SU-DHL-6 (cell line): ENCODE measurements at regions not wholly inside any gene's neighbourhood (a gene's known extent, or its start where the extent isn't known, plus 50 kb on each side); places are given as distances from the start of the nearest gene placed in this dataset.

Experiments used
- CTCF ChIP-seq: fragments of 200-600 bp; sonication (generic); IDR thresholded peaks from one replicate; pipeline ENCODE4 v1.5.1; 2017; ENCODE audit warnings: antibody characterized with exemption, mild to moderate bottlenecking, low read length, moderate library complexity; ENCODE audit not compliant: insufficient read depth, poor library complexity, severe bottlenecking
- EZH2phosphoT487 ChIP-seq: fragments of 200-600 bp; sonication (generic), shearing (Covaris generic); conservative IDR thresholded peaks from 2 replicates; pipeline ENCODE4 v1.6.1; 2018; ENCODE audit warnings: mild to moderate bottlenecking, antibody characterized with exemption, low read length, moderate library complexity, mixed read lengths

DNA sequence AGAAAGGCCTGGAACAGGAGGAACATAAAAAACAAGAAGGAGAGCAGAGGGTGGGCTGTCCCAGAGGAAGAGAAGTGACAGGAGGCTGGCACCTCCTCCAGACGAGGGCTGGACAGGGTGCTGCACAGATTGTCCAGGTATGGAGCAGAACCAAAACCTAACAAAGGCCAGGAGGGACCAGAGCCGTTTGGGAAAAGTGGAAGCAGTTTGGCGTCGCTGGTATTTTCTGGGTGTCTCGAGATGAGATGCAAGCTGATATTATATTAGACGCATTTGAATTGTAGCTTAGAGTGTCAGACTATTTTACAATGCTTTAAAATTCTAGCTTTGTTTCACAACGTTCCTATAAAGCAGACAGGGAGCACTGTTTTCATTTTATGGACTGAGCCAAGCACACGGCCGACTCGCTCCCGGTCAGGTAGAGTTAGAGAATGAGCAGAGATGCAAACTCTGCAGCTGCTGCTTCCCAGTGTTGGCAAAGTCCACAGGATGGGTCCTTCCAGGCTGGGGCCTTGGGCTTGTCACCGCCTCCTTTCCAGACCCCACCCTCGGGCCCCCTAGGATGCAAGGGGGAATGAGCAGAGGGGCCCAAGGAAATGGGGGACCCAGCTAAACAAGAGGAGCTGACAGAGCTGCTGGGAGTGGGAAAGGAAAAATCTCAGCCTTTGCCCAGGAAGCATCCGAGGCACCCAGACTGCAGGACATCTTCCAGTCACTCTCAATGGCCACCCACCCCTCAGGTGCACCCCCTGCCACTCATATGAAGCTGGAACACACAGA lies 60.8 kb upstream of the TMPRSS2 start:
- TF ChIP-seq CTCF (no peak), EZH2phosphoT487 (no peak)
